Heart left ventricle (tissue), 13 donors: ENCODE measurements at regions not wholly inside any gene's neighbourhood (a gene's known extent, or its start where the extent isn't known, plus 50 kb on each side); places are given as distances from the start of the nearest gene placed in this dataset.

Source experiments
- POLR2A ChIP-seq, 2 donors: fragments of 450-650 bp; IDR thresholded peaks; one replicate each; pipeline ENCODE4 v1.6.1; 2017; ENCODE audit warnings: antibody characterized with exemption in 2 of 2, mild to moderate bottlenecking in 2 of 2, moderate library complexity in 2 of 2
- TF ChIP-seq, protein P1 (sequence below), 12 donors: fragments of 200-600 bp; sonication (generic) in 4 of 12; IDR thresholded peaks; one replicate each; pipeline versions ENCODE4 v1.5.0 to v1.8.0; 2018 to 2022; ENCODE audit warnings: antibody characterized with exemption in 12 of 12, mild to moderate bottlenecking in 5 of 12
- donor health status: ischemic (EF 13 %, LVEDD 7.1; RV severe dilation, severe dysfunction).
- donor health status: DM: no; HTN: yes; CAD: no.
- donor health status: DM: no; HTN: no; CAD: no.
- donor health status: ischemic (EF 25% LVEDD 6.9; RV normal size, moderate dysfunction).
- donor health status: ischemic (EF 25% LVEDD 5.7; RV mildly dilated, moderate dysfunction).
- donor health status: ischemic (EF 35%, LVEDD 5.7; RV mildly dilated, moderate dysfunction).
- donor health status: nonischemic (EF 11% LVEDD 7.7; RV severe dilation, severe dysfunction).
- donor health status: DM: yes; HTN: yes; CAD: no.
- donor health status: PGD.
- donor health status: ischemic (EF 29% LVEDD 5.4; RV normal size, mild dysfunction).
- donor health status: nonischemic (EF 23%, LVEDD 6.1; RV moderate dilation, normal function).

DNA sequence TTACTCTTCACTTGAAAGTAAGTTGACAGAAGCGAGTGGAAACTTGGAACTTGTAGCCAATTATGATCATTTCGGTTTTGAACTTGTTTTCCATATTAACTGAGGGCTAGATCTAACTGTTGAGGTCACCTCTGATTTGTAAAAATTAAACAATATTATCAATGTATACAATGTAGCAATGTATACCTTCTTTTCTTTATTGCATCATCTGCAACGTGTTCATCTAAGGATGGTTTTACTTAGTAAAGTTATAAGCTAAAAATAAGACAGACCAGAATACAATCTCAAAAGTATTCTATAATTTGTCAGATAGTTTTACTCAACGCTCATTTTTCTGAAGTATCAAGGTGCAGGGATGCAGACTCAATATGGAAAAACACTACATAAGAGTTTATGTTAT, 435.0 kb upstream of the TNP1 start:
- TF ChIP-seq, protein P1, sequence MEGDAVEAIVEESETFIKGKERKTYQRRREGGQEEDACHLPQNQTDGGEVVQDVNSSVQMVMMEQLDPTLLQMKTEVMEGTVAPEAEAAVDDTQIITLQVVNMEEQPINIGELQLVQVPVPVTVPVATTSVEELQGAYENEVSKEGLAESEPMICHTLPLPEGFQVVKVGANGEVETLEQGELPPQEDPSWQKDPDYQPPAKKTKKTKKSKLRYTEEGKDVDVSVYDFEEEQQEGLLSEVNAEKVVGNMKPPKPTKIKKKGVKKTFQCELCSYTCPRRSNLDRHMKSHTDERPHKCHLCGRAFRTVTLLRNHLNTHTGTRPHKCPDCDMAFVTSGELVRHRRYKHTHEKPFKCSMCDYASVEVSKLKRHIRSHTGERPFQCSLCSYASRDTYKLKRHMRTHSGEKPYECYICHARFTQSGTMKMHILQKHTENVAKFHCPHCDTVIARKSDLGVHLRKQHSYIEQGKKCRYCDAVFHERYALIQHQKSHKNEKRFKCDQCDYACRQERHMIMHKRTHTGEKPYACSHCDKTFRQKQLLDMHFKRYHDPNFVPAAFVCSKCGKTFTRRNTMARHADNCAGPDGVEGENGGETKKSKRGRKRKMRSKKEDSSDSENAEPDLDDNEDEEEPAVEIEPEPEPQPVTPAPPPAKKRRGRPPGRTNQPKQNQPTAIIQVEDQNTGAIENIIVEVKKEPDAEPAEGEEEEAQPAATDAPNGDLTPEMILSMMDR (IDR thresholded peaks at IDR 0.05), result no peak
- TF ChIP-seq POLR2A (IDR thresholded peaks at IDR 0.05), result no peak
